Daoy (cell line): ENCODE measurements at regions not wholly inside any gene's neighbourhood (a gene's known extent, or its start where the extent isn't known, plus 50 kb on each side); places are given as distances from the start of the nearest gene placed in this dataset.

Experiments used
- DNase-seq: peaks from one replicate; pipeline ENCODE4 v3.0.0-alpha.2; 2015; ENCODE audit warnings: low read depth

DNA sequence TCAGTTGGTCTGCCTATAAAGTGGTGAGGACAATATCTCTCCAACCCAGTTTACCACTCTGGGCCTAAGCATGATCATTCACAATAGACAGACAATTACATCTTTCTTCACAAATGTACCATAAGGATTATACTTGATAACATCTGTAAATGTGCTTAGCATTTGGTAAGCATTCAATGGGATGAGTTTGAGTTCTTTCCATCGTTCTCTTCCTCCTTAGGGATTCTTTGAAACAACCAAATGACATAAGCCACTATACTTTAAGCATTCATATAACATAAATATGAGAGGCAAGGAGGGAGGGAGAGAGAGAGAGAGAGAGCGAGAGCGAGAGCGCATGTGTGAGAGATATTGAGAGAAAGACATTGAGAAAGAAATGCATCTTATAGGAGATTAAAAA lies 303.3 kb upstream of the CBLB start:
- DNase-seq: no peak

DNA sequence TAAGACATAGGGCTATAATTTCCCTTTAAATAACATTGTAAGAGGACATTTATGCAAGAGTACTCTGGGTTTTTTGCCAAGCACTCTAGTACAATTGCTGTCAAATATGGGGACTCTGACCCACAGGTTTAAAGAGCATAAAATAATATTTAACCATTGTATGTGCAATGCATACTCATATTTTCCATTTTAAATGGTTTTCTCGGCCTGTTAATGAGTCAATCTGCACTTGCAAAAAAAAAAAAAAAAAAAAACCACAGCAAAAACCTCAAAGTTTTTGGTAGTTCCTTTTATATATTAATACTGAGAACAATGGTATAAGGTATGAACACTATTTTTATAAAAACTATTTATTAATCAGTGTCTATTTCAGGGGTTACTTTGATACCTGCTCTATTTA lies 304.0 kb upstream of the CBLB start:
- DNase-seq: no peak

DNA sequence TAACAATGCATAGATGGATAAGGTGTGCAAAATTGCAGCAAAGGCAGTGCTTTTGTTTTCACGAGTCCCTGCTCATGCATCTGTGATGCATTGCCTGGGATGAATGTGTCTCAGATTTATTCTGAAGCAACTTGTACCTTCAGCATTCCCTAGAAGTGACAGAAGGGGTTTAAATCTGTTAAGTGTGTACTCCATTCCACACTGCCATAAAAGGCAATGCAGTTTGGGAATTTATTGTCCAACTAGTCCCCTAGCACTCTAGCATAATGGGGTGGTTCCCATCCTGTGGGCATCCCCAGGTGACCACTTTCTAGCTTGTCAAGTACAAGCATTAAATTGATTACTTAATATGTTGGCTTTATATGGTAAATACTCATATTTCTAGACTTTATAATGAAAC lies 306.5 kb upstream of the CBLB start:
- DNase-seq: no peak

DNA sequence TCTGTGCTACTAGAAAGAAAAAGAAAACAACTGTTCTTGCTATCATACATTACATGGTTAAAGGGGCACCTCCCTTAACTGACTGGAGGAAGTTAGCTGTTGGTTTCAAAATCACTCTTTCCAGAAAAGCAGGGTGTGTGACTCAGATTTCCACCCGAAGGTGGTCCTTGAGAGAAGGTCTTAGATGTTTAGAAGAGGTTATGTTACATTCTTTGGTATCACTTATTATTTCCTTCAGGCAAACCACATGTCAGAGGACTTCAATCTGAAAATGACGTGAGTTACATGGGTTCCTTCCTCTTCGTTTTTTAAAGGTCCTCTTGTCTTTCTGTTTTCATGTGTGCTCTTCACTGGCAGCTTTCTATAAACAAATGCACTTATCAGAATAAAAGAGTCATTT lies 307.9 kb upstream of the CBLB start:
- DNase-seq: no peak

DNA sequence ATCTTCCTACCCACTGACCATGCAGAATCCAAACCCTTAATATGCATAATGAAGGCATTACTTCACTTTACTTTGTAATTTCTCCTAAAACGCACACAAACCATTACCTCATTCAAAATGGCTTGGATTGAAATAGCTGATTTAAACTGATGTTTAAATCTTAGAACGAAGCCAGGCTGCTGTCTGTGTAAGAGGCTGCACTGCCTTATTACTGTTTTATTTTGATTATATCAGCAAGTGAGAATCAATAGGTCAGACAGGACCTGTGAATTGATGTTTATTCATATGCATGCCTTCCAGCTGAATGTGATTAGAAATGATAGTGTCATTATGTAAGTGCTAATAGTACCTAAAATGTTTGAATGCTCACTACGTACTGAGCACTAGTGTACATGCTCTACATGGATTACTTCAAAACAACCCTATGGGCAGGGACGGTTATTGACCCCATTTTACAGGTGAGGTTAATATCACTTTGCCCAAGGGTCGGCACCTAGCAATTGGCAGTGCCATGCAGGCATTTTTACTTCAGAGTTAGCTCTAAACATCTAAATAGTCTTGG lies 314.2 kb upstream of the CBLB start:
- DNase-seq: no peak

DNA sequence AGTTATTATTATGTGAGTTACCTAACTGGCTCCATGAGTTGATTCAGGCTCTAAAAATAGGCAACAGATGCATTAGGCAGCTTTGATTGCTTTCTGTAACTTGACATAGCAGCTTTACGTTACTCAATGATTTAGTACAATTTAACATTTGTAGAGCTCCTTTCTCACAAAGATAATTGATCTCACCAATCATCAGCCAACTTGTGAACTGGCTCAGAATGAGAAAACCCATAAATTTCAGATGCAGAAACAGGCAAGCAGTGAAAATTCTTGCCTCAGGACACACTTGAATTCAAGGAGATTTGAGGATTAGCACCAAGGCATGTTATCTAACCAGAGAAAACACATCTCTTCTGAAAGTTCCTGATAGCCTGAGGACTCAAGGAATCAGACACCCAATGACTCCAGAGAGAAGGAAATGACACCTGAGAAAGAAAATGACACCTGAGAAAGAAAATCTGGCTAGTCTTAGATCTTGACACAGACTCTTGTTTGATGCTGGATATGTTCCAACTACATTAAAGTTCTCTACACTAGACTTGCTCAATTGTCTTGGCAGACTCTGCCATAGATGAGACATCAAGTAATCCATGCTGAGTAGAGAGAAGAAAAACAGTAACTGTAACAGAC lies 315.1 kb upstream of the CBLB start:
- DNase-seq: peak; percentile 9

DNA sequence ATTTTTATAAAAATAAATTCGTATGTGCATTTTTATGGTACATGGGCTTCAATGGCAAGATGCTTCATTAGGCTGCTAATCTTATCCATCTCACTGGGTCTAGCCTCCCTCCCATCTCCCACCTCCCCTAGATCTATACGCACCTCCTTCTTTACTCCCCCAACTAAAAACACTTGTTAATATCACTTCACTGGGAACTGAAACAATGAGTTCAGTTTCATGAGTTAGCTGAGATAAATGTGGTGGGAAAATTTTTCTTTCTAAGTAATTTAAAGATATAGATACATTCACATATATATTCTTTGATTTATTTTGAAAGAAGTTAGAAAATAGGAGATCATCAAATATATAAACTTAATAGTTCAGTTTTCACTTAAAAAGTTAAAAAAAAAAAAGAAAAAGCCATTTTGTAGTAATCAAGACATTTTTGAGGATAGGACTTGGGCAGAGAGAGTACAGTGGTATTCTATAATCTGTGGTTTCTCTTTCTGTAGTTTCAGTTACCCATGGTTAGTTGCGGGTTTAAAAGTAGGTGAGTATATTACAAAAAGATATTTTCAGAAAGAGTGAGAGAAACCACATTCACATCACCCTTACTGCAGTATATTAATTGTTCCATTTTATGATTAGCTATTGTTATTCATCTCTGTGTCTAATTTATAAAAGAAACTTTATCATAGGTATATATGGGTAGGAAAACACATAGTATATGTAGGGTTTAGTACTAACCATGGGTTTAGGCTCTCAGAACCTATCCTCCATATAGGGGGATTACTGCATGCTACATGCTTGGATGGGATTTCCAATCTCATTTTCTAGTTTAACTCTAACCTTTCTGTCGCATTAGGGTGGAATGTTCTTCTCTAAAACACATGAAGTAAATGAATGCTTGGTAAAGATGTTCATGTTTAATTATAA lies 316.0 kb upstream of the CBLB start:
- DNase-seq: no peak

DNA sequence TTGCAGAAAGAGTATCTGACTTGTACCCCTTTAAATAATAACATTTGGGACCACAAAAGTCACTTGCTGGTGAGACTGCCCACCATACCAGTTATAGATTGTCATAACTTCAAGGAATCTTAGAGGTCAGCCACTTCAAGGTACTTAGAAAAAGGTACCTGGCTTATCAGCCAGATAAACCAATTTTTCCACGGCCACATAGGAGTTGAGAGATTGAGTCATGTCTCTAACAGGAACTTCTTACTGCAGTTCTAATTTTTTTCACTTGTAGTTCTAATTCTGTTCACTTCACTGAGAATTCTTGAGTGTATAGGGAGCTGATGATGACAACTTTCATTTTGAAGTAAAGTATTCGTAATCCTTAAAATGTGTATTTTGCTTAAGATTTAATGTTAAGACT lies 317.1 kb upstream of the CBLB start:
- no peak for DNase-seq

DNA sequence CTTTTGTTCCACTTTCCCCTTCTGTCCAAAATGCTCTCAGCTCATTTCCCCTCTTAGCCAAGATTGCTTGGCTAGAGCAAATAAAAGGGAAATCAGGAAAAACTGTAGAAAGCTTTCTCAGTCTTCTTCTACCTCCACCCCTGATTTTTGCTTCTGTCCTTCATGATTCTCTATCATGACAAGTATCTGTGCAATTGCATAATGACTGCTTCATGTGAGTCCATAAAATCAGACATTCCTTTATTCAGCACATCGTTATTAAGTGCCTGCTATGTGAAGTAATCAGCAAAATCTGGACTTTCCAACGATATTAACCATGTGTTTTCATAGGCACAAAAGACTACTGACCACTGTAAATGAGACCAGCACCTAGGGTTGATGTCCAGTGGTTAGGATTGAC lies 321.5 kb upstream of the CBLB start:
- no peak for DNase-seq

DNA sequence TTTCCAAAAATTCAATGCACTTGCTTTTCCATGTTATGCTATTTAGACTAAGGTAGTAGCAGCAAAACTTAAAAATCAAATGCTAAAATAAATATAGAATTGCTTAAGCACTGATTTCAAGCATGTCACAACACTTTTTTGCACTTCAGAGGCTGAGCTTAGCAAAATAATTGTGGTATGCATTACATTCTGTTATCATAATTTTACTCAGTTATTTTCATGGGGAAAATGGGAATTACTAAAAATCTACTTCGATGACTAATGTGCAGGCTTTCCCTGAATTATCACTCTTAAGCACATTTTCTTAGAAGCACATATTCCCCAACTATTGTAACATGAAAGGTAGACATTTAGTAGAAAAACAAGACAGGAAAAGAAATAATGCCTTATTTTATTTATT lies 322.4 kb upstream of the CBLB start:
- no peak for DNase-seq

DNA sequence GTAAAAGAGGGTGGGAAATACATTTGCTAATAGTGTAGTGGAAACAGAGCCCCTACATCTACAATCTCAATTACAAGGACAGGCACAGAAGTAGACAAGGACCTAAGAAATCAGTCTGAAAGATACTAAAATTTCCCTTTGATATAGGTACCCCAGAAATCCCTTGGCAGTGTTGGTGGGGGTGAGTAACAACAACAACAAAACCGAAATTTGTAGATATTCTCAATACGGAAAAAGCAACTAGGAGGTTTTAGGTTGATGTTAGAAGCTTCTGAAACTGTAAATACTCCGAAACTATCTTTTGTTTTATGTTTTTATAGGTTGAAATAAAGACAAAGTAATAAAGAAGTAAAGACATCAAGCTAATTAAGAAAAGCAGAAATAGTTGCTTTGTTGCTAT lies 323.1 kb upstream of the CBLB start:
- DNase-seq: no peak

DNA sequence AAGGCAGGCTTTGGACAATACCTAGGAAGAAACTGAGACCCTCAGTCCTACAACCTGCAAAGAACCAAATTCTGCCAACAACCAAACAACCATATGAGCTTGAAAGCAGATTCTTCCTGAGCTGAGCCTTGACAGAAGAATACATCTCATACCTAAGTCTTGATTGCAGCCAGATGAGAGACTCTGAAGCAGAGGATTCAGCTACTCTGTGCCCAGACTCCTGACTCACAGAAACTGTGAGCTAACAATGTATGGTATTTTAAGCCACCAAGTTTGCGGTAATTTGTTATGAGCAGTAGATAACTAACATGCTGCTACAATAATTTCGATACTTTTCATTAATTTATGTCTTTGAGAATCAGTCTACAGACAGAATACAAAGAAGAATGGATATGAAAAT lies 325.1 kb upstream of the CBLB start:
- DNase-seq: no peak

DNA sequence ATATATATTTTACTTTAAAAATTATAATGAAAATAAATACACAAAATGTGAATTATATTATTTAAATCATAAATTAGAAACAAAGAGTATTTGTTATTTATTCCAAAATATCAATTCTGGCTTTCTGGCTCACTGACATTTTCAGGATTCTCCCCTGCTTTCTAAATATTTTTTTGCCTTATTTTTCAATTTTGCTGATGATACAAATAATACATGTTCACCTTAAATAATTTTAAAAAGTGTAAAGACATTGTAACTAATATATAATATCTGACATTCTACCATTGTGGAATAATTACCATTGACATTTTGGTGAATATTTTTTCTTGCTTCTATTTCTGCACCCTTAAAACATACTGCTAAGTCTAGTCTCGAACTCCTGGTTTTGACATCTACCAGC lies 325.9 kb upstream of the CBLB start:
- DNase-seq: no peak

DNA sequence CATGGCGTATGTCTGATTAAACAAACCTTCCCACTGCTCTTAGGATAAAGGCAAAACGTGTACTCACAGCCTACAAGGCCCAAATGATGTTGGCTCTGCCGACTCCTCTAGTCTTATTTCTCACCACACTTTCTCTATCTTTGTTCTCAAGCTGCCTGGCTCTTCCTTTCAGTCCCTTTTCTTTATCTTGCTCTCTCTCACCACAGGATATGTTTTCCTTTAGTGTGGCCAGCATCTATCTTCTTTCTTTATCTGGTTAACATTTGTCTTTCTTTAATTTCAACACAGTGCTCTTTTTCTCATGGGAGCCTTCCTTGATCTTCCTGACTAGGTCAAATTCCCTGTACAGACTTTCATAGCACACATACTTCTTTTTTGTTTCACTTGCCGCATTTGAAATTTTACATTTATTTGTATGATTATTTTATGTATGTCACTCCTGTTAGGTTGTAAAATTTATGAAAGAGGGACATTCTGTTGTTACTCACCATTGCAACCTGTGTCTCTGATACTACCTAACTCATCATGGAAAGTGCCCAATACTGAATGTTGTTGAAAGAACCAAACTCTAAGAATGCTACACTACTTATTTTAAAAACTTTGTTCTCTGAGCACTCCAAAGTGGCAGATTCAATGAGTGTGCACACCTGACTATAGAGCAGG lies 328.9 kb upstream of the CBLB start:
- no peak for DNase-seq

DNA sequence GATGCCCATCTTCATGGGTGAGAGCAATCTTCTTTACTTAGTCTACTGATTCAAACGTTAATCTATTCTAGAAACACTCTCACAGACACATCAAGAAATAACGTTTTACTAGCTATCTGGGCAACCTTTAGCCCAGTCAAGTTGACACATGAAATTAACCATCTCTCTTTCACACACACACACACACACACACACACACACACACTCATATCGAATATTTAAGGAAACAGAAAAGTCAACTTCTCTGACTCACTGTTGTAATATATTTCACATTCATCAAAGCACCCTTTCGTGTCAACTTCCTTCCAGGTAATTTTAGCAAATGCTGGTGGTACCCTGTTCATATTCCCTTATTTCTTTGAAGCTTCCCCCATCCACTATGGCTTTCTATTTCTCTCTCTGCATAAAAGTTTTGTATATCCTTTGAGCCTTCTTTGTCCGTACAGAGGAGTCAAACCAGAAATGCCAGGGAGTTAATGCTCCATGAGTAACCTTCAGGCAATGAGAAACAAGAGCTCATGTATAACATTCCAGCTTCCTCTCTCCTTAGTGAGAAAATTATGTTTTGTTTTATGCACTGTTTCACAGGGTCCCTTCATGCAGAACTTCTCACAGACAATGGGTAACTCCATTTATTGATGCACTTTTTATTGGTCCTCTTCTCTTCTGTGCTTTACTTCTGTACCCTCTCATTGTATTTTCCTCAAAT lies 335.5 kb upstream of the CBLB start:
- DNase-seq: no peak

DNA sequence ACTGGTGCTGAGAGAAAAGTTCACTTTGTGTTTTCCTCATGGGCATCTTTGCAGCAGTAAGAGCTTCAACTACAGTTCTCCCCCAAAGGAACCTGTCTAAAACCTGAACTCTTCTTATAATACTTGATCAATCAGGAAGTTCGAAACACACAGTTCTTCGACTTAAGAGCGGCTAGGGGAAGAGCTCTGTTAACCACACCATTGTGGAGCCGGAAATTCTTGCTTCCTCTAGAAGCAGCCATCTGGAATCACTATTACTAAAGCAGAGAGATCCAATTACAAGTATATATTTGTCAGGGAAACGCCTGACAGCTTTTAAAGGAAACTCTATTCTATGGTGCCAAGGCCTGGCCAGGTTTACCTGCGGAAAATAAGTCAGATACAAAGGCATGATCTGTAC lies 337.3 kb upstream of the CBLB start:
- peak; percentile 33 for DNase-seq

DNA sequence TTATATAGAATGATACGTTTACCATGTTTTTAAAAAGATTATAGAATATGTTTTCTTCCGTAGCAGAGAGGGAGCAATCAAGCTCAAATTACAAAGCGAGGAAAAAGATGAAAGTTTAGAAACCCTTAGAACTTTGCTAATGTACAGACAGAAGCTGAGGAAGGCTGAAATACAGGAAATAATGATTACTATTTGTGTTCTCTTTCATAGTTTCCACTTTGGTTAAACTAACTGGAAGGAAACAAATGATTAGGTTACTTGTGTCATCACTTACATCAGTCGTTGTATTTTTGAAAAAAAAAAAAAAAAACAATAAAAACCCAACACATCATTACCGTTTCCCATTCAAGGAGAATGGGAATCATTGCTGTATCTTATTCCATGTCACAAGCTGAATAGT lies 337.8 kb upstream of the CBLB start:
- no peak for DNase-seq

DNA sequence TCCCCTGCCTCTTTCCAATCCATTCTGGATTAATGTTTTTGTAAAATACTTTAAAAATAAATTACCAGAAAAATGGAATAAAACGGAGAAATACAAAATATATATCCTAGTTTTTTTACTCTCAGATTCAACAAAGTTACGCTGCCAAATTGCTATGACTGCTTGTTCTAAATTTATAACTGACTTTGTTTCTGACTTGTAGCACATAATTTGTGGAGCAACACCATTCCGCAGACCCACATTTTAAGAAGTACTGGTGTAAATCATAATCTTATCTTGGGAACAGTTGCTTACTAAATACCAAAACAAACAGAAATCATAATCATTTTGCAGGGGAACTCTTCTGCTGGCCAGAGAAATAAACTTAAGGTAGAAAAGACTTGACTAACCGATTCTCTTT lies 339.4 kb upstream of the CBLB start:
- no peak for DNase-seq

DNA sequence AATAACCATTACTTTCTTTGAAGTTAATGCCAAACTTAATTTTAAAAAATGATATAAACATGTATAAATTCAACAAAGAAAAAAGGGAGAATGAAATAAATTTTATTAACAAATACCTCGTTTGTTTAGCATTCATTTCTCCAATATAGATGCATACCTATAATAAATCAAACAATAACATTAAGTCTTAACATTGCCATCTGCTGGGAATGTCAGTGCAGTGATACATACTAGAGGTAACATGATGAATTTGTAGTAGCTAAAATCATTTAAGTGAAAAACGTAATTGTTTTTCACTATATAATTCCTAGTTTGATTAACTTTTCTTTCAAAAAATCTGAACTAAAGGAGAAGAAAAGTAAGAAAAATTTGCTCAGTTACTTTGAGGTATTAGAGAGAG lies 340.2 kb upstream of the CBLB start:
- DNase-seq: no peak

DNA sequence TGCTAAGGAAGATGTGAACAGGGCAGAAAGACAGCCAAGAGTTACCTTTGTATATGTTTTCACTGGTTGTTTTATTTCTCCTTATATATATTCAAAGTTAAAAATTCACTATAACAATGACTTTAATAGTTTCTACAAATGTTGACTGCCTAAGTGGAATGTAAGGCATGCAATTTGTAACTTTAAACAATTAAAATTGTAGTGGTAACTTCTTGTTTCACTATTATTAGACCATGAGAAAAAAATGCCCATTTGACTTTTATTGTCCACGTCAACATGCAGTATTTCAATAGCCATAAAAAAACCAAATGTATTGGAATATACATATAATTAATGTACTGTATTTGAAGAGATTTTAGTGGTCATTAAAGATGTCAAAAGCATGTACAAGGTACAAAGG lies 340.7 kb upstream of the CBLB start:
- no peak for DNase-seq

DNA sequence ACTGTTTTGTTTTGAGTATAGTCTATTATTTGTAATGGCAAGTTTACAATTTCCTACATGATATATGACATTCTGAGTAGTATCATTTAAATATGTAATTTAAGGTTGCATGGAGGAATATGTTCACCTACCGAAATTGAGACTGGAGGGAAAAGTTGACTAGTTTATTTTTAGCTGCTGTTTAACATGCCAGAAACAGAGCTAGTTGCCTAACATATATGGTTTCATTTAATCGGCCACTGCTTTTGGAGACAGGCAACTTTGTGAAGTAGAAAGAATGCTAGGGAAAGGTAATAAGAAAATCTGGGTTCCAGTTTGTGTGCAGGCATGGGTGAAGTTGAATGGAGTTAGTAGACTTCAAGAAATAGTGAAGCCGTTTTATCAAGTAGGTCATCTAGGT lies 342.1 kb upstream of the CBLB start:
- DNase-seq: no peak

DNA sequence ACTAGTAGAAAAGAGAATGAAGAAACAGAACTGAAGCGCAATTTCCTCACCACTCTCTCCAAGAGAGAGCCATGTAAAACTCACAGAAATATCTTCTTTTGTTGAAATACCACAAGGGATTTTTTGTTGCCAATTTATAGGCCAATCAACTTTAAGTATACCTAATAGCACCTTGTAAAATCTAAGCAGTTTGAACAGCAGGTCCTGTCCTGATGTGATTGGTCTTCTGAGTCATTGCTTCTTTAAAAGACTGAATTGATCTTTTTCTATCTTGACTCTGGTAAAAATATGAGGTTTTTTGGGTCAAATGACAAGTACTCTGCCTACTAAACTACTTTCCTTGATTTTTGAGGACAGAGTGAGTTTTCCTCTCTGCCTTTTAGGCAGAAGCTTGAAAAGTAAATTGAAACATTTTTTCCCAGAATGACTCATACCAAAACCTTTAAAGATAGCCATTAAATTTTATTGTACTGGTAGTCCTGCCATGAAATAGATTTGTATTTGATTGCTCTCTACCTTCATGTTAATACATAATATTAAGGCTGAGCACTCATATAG lies 343.9 kb upstream of the CBLB start:
- no peak for DNase-seq
